Liver (tissue), 7 donors: ENCODE measurements at regions not wholly inside any gene's neighbourhood (a gene's known extent, or its start where the extent isn't known, plus 50 kb on each side); places are given as distances from the start of the nearest gene placed in this dataset.

Experiments
- DNase-seq: peaks from one replicate; pipeline ENCODE4 v3.0.0-alpha.2; 2017; ENCODE audit warnings: low spot score
- H3K27ac ChIP-seq, 2 donors: one replicate each; pipeline ENCODE4 v1.7.0; 2013; ENCODE audit warnings: inconsistent platforms in 2 of 2, low read length in 2 of 2, control low read depth in 1 of 2, low read depth in 1 of 2, mild to moderate bottlenecking in 1 of 2
- H3K27me3 ChIP-seq, 4 donors: one replicate each; pipeline versions ENCODE4 v1.6.1 to v1.7.0; 2013; ENCODE audit warnings: low read length in 3 of 4, inconsistent platforms in 1 of 4, mild to moderate bottlenecking in 1 of 4, moderate library complexity in 1 of 4; ENCODE audit not compliant: control insufficient read depth in 4 of 4, insufficient read depth in 4 of 4
- H3K36me3 ChIP-seq, 4 donors: one replicate each; pipeline versions ENCODE4 v1.6.1 to v1.7.0; 2013; ENCODE audit warnings: low read length in 3 of 4, mild to moderate bottlenecking in 3 of 4, low read depth in 1 of 4, moderate library complexity in 1 of 4; ENCODE audit not compliant: control insufficient read depth in 4 of 4, insufficient read depth in 3 of 4
- H3K4me1 ChIP-seq, 4 donors: one replicate each; pipeline versions ENCODE4 v1.6.1 to v1.7.0; 2013; ENCODE audit warnings: low read length in 3 of 4, mild to moderate bottlenecking in 3 of 4, moderate library complexity in 1 of 4; ENCODE audit not compliant: control insufficient read depth in 4 of 4, insufficient read depth in 4 of 4
- H3K4me3 ChIP-seq, 3 donors: one replicate each; pipeline versions ENCODE4 v1.6.1 to v1.7.0; 2013; ENCODE audit warnings: low read length in 3 of 3, control low read depth in 1 of 3, low read depth in 1 of 3, mild to moderate bottlenecking in 1 of 3
- H3K9ac ChIP-seq, 2 donors: one replicate each; pipeline ENCODE4 v1.7.0; 2013; ENCODE audit warnings: low read length in 2 of 2, mild to moderate bottlenecking in 2 of 2, moderate library complexity in 2 of 2, control low read depth in 1 of 2, low read depth in 1 of 2
- H3K9me3 ChIP-seq, 4 donors: one replicate each; pipeline versions ENCODE4 v1.6.1 to v1.7.0; 2013; ENCODE audit warnings: low read length in 3 of 4; ENCODE audit not compliant: control insufficient read depth in 4 of 4
- EGR1 ChIP-seq, 2 donors: IDR thresholded peaks; 2 replicates each; pipeline ENCODE4 v1.6.1; 2016 to 2018; ENCODE audit warnings: antibody characterized with exemption in 2 of 2, low read depth in 2 of 2
- FOXA1 ChIP-seq: IDR thresholded peaks from 2 replicates; pipeline ENCODE4 v1.6.1; 2016; ENCODE audit warnings: antibody characterized with exemption
- FOXA2 ChIP-seq: IDR thresholded peaks from 2 replicates; pipeline ENCODE4 v1.6.1; 2016; ENCODE audit warnings: antibody characterized with exemption
- HNF4G ChIP-seq: IDR thresholded peaks from 2 replicates; pipeline ENCODE4 v1.6.1; 2016; ENCODE audit warnings: antibody characterized with exemption
- JUND ChIP-seq, 2 donors: IDR thresholded peaks; 2 replicates each; pipeline ENCODE4 v1.6.1; 2016; ENCODE audit warnings: antibody characterized with exemption in 2 of 2
- MAX ChIP-seq: IDR thresholded peaks from 2 replicates; pipeline ENCODE4 v1.6.1; 2016; ENCODE audit warnings: antibody characterized with exemption
- NR2F2 ChIP-seq: IDR thresholded peaks from 2 replicates; pipeline ENCODE4 v1.6.1; 2016; ENCODE audit warnings: antibody characterized with exemption
- RAD21 ChIP-seq, 2 donors: IDR thresholded peaks; 2 replicates each; pipeline ENCODE4 v1.6.1; 2016; ENCODE audit warnings: antibody characterized with exemption in 2 of 2, mild to moderate bottlenecking in 2 of 2
- REST ChIP-seq: IDR thresholded peaks from 2 replicates; pipeline ENCODE4 v1.6.1; 2016; ENCODE audit warnings: antibody characterized with exemption, mild to moderate bottlenecking
- RXRA ChIP-seq, 2 donors: IDR thresholded peaks; 2 replicates each; pipeline ENCODE4 v1.6.1; 2017 to 2018; ENCODE audit warnings: antibody characterized with exemption in 2 of 2, mild to moderate bottlenecking in 1 of 2
- SP1 ChIP-seq: IDR thresholded peaks from 2 replicates; pipeline ENCODE4 v1.6.1; 2018; ENCODE audit warnings: antibody characterized with exemption, mild to moderate bottlenecking
- TAF1 ChIP-seq: conservative IDR thresholded peaks from 2 replicates; pipeline ENCODE4 v1.6.1; 2016; ENCODE audit warnings: antibody characterized with exemption, mild to moderate bottlenecking
- YY1 ChIP-seq: IDR thresholded peaks from 2 replicates; pipeline ENCODE4 v1.6.1; 2016; ENCODE audit warnings: antibody characterized with exemption, mild to moderate bottlenecking
- ZBTB33 ChIP-seq: IDR thresholded peaks from 2 replicates; pipeline ENCODE4 v1.6.1; 2016; ENCODE audit warnings: antibody characterized with exemption
- WGBS: extraction: QIAGEN DNeasy Blood & Tissue Kit; methylation state at CpG from one replicate; pipeline ENCODE4 v1.1.7; 2013; 5-methylcytosine and 5-hydroxymethylcytosine counted together
- donor health status: healthy.
- donor health status: healthy.
- donor health status: healthy.
- donor health status: healthy.

GRCh38 chr14:97942921-97943320 lies 1145.7 kb downstream of the VRK1 start:
- no peak for TF ChIP-seq RAD21 (IDR thresholded peaks at IDR 0.05)
- no peak for DNase-seq
- Histone ChIP-seq H3K27ac (no peak overlapping the region), H3K4me1 (no peaks in the 10 kb centered on the region), H3K36me3 (no peaks in the 10 kb centered on the region), H3K4me3 (no peak overlapping the region), H3K9ac (no peak overlapping the region), H3K27me3 (no peaks in the 10 kb centered on the region), H3K9me3 (no peaks in the 10 kb centered on the region)
- WGBS, result 3% methylated on average over 1 of the region's 1 CpG

- Histone ChIP-seq H3K4me3 (no peak overlapping the region), H3K27me3 (no peaks in the 10 kb centered on the region), H3K36me3 (no peaks in the 10 kb centered on the region), H3K4me1 (no peaks in the 10 kb centered on the region), H3K9ac (no peak overlapping the region), H3K9me3 (no peaks in the 10 kb centered on the region), H3K27ac (no peak overlapping the region)
- 40% methylated on average over 1 of the region's 1 CpG for WGBS
- TF ChIP-seq EGR1 (IDR thresholded peaks at IDR 0.05; ENCODE audit: low read depth in 2 of 2) (no peak), RXRA (IDR thresholded peaks at IDR 0.05) (no peak), MAX (no peak), YY1 (no peak), FOXA2 (no peak), REST (no peak), JUND (IDR thresholded peaks at IDR 0.05) (no peak), HNF4G (no peak), TAF1 (no peak), ZBTB33 (no peak)
- DNase-seq, result no peak
These were observed 1146.4 kb downstream of the VRK1 start for GRCh38 chr14:97943619-97944018.

GRCh38 chr14:97944380-97944779 lies 1147.2 kb downstream of the VRK1 start:
- no peaks in the 10 kb centered on the region for H3K27me3 ChIP-seq
- TF ChIP-seq SP1 (no peak), NR2F2 (no peak), FOXA1 (no peak), RAD21 (IDR thresholded peaks at IDR 0.05) (no peak), HNF4G (no peak), YY1 (no peak), TAF1 (no peak), EGR1 (IDR thresholded peaks at IDR 0.05; ENCODE audit: low read depth in 2 of 2) (no peak), REST (no peak), FOXA2 (no peak)
- no peak overlapping the region for H3K9ac ChIP-seq
- H3K4me3 ChIP-seq, result no peak overlapping the region
- H3K4me1 ChIP-seq, result no peaks in the 10 kb centered on the region
- 85% methylated on average over 1 of the region's 1 CpG for WGBS
- H3K9me3 ChIP-seq, result no peaks in the 10 kb centered on the region
- H3K36me3 ChIP-seq, result no peaks in the 10 kb centered on the region
- DNase-seq, result no peak
- no peak overlapping the region for H3K27ac ChIP-seq
